Stimulated activated CD4-positive, alpha-beta T cell treated with anti-CD3 and anti-CD28 coated beads, Interleukin-1b, Interleukin-23, amount 100 ng/mL, for 48 hours (primary cell): ENCODE measurements at regions not wholly inside any gene's neighbourhood (a gene's known extent, or its start where the extent isn't known, plus 50 kb on each side); places are given as distances from the start of the nearest gene placed in this dataset.
"Not testable (repeated sequence)": the region's sequence is repeated elsewhere in the genome, so short reads cannot be mapped to it uniquely, and the experiment has no call there.

Source experiments
- DNase-seq: peaks from one replicate; pipeline ENCODE4 v3.0.0-alpha.2; 2020

GRCh38 chr17:34039759-34040555 lies 215.1 kb upstream of the CCL2 start:
- DNase-seq, result peak; percentile 22

GRCh38 chr17:34045990-34046389 lies 209.1 kb upstream of the CCL2 start:
- no peak for DNase-seq

GRCh38 chr17:34051046-34051445 lies 204.0 kb upstream of the CCL2 start:
- DNase-seq, result no peak

- DNase-seq, result no peak
These were observed 200.6 kb upstream of the CCL2 start for GRCh38 chr17:34054495-34054894.

GRCh38 chr17:34055606-34056005 lies 199.5 kb upstream of the CCL2 start:
- DNase-seq, result no peak

GRCh38 chr17:34059423-34060220 lies 195.5 kb upstream of the CCL2 start:
- DNase-seq, result no peak

- DNase-seq, result no peak
These were observed 188.6 kb upstream of the CCL2 start for GRCh38 chr17:34066528-34066927.

- DNase-seq, result no peak
These were observed 188.1 kb upstream of the CCL2 start for GRCh38 chr17:34067011-34067410.

- no peak for DNase-seq
These were observed 186.5 kb upstream of the CCL2 start for GRCh38 chr17:34068571-34068970.

GRCh38 chr17:34070712-34071111 lies 184.4 kb upstream of the CCL2 start:
- DNase-seq, result no peak

- DNase-seq, result no peak
These were observed 183.1 kb upstream of the CCL2 start for GRCh38 chr17:34071886-34072420.

GRCh38 chr17:34075076-34075475 lies 180.0 kb upstream of the CCL2 start:
- DNase-seq, result no peak

- no peak for DNase-seq
These were observed 178.1 kb upstream of the CCL2 start for GRCh38 chr17:34076743-34077631.

GRCh38 chr17:34081269-34081668 lies 173.8 kb upstream of the CCL2 start:
- no peak for DNase-seq

GRCh38 chr17:34082404-34082803 lies 172.7 kb upstream of the CCL2 start:
- DNase-seq, result no peak

GRCh38 chr17:34089042-34089441 lies 166.0 kb upstream of the CCL2 start:
- DNase-seq, result not testable (repeated sequence)

- no peak for DNase-seq
These were observed 164.5 kb upstream of the CCL2 start for GRCh38 chr17:34090593-34090992.

- no peak for DNase-seq
These were observed 163.1 kb upstream of the CCL2 start for GRCh38 chr17:34091975-34092374.

- no peak for DNase-seq
These were observed 160.0 kb upstream of the CCL2 start for GRCh38 chr17:34095106-34095505.

GRCh38 chr17:34098699-34099098 lies 156.4 kb upstream of the CCL2 start:
- DNase-seq, result no peak

- no peak for DNase-seq
These were observed 155.1 kb upstream of the CCL2 start for GRCh38 chr17:34099859-34100515.

- no peak for DNase-seq
These were observed 148.1 kb upstream of the CCL2 start for GRCh38 chr17:34107019-34107418.
